ENCODE measurements at regions not wholly inside any gene's neighbourhood (a gene's known extent, or its start where the extent isn't known, plus 50 kb on each side); places are given as distances from the start of the nearest gene placed in this dataset.

DNA sequence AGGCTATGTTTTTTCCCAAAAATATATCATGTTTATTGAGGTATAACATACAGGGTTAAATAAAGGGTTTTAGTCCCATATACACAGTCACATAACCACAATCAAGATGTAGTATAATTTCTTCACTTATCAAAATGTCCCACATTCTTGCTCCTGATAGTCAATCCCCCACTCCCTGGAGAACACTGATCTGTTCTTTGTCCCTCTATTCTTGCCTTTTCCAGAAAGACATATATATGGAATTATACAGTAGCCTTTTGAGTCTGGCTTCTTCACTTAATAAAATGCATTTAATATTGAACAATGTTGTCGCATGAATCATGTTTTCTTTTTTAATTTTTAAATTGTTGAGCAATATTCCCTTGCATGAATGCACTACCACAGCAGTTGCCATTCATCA is 1059.7 kb downstream of the TSN start:
- WGBS, 2 donors, result 63 to 81% methylated on average over 1 of the region's 1 CpG
- no peaks in the 10 kb centered on the region for H3K36me3 ChIP-seq
- no peak overlapping the region for H3K4me3 ChIP-seq
- no peak for TF ChIP-seq POLR2A (IDR thresholded peaks at IDR 0.05)
- TF ChIP-seq, protein P1, sequence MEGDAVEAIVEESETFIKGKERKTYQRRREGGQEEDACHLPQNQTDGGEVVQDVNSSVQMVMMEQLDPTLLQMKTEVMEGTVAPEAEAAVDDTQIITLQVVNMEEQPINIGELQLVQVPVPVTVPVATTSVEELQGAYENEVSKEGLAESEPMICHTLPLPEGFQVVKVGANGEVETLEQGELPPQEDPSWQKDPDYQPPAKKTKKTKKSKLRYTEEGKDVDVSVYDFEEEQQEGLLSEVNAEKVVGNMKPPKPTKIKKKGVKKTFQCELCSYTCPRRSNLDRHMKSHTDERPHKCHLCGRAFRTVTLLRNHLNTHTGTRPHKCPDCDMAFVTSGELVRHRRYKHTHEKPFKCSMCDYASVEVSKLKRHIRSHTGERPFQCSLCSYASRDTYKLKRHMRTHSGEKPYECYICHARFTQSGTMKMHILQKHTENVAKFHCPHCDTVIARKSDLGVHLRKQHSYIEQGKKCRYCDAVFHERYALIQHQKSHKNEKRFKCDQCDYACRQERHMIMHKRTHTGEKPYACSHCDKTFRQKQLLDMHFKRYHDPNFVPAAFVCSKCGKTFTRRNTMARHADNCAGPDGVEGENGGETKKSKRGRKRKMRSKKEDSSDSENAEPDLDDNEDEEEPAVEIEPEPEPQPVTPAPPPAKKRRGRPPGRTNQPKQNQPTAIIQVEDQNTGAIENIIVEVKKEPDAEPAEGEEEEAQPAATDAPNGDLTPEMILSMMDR (IDR thresholded peaks at IDR 0.05), result no peak
- H3K9me3 ChIP-seq, result no peaks in the 10 kb centered on the region
- intact Hi-C loops (cut with DNase I), result no loop called here
- no peaks in the 10 kb centered on the region for H3K27me3 ChIP-seq
- no peak overlapping the region for H3K27ac ChIP-seq
- H3K4me1 ChIP-seq, result no peaks in the 10 kb centered on the region
- no peak for DNase-seq

DNA sequence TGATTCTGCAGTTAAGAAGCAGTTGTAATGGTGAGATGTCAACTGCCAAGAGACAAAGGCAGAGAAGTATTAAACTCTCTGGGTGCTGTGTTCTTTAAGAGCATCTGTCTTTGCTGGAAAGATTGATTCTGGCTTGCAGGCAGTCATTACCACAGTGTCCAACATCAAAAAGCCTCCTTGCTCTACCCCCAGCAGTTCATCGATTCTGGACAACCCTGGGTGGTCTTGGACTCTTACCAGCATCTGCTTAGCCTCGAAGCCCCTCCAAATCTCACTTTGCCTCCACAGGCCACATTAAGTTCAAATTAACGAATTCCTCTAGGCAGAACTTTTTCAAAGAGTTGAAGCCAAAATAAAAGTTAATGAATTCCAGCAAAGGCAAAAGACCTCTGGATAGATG is 1061.4 kb downstream of the TSN start:
- 20 to 38% methylated on average over 3 of the region's 3 CpGs for WGBS, 2 donors
- no peak for TF ChIP-seq POLR2A (IDR thresholded peaks at IDR 0.05)
- TF ChIP-seq, protein P1 (IDR thresholded peaks at IDR 0.05), result no peak
- Histone ChIP-seq H3K27me3 (no peaks in the 10 kb centered on the region), H3K4me1 (no peaks in the 10 kb centered on the region), H3K27ac (no peak overlapping the region), H3K4me3 (no peak overlapping the region), H3K36me3 (no peaks in the 10 kb centered on the region), H3K9me3 (no peaks in the 10 kb centered on the region)
- intact Hi-C loops (cut with DNase I), result no loop called here
- DNase-seq, result no peak

DNA sequence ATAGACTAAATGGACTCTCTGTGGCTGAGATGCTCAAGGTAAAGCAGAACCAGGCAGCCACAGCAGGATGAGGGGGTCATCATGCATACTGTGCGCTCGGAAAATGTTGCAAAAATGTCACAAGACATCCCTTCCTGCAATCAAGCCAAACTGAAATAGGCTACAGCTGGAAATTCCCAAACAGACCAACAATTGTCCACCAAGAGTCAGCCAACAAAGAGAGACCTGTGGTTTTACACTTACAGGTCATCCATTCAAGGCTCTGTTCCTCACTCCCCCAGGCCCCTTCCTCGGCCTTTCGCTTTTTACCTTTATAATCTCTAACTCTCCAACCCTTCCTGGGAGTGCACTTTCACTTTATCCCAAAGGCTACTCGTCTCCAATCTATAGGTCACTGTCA is 1066.9 kb downstream of the TSN start:
- Histone ChIP-seq H3K27ac (no peak overlapping the region), H3K9me3 (no peaks in the 10 kb centered on the region), H3K4me3 (no peak overlapping the region), H3K27me3 (no peaks in the 10 kb centered on the region), H3K36me3 (no peaks in the 10 kb centered on the region), H3K4me1 (no peaks in the 10 kb centered on the region)
- 73 to 74% methylated on average over 5 of the region's 5 CpGs for WGBS, 2 donors
- DNase-seq, result no peak
- no peak for TF ChIP-seq POLR2A (IDR thresholded peaks at IDR 0.05)
- TF ChIP-seq, protein P1 (IDR thresholded peaks at IDR 0.05), result no peak
- intact Hi-C loops (cut with DNase I), result no loop called here

DNA sequence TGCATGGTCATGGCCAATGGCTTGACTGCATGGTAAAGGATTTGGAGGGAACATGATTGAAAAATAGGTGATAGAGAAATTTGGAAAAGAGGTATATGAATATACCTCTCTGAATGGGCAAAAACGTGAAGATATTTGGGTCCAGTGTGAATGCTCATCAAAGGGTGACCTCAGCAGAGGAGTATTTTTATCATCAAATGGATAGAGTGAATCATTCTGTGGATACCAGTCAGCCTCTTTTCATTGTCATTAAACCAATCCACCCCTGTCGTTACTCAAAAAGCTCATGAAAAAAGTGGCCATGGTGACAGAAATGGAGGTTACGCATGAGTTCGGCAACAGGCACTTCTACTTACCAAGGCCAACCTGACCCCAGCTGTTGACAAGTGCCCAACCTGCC is 1074.7 kb downstream of the TSN start:
- no peak overlapping the region for H3K4me3 ChIP-seq
- no peak overlapping the region for H3K27ac ChIP-seq
- no peaks in the 10 kb centered on the region for H3K4me1 ChIP-seq
- no peaks in the 10 kb centered on the region for H3K9me3 ChIP-seq
- H3K36me3 ChIP-seq, result no peaks in the 10 kb centered on the region
- no peak for TF ChIP-seq POLR2A (IDR thresholded peaks at IDR 0.05)
- TF ChIP-seq, protein P1 (IDR thresholded peaks at IDR 0.05), result no peak
- intact Hi-C loops (cut with DNase I), result no loop called here
- no peaks in the 10 kb centered on the region for H3K27me3 ChIP-seq
- DNase-seq, result no peak
- 70 to 78% methylated on average over 4 of the region's 4 CpGs for WGBS, 2 donors

DNA sequence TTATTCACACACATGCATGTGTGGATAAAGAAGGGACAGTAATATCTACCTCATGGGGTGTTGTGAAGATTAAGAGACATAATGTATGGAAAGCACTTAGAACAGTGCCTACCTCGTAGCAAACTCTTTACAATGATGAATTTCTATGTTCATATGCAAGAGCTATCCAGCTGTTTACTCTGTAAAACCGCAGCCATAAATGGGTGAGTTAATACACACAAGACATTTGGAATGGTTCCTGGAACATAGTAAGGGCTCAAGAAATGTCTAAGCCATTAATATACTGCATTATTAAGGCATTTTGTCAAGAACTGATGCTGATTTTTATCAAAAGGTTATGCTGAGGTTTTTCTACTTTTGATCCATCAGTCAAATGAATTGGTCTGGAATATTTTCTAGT is 1076.2 kb downstream of the TSN start:
- Histone ChIP-seq H3K36me3 (no peaks in the 10 kb centered on the region), H3K9me3 (no peaks in the 10 kb centered on the region), H3K27ac (no peak overlapping the region), H3K4me1 (no peaks in the 10 kb centered on the region), H3K27me3 (no peaks in the 10 kb centered on the region), H3K4me3 (no peak overlapping the region)
- DNase-seq, result no peak
- intact Hi-C loops (cut with DNase I), result no loop called here
- TF ChIP-seq POLR2A (IDR thresholded peaks at IDR 0.05), result no peak
- TF ChIP-seq, protein P1 (IDR thresholded peaks at IDR 0.05), result no peak
- WGBS, 2 donors, result 37 to 38% methylated on average over 2 of the region's 2 CpGs

Data from esophagus squamous epithelium (tissue), 5 donors.